ENCODE measurements at regions not wholly inside any gene's neighbourhood (a gene's known extent, or its start where the extent isn't known, plus 50 kb on each side); places are given as distances from the start of the nearest gene placed in this dataset.

- Histone ChIP-seq H3K27me3 (ENCODE audit: control insufficient read depth, low read length) (no peaks in the 10 kb centered on the region), H3K4me1 (ENCODE audit: control insufficient read depth, low read length) (no peaks in the 10 kb centered on the region), H4K20me1 (ENCODE audit: control insufficient read depth, insufficient read depth, low read depth, low read length) (no peaks in the 10 kb centered on the region), H3K4me2 (ENCODE audit: low read length) (no peak overlapping the region), H3K9me3 (ENCODE audit: control insufficient read depth, insufficient read depth, low read length) (no peaks in the 10 kb centered on the region), H3K9me2 (replicated peaks; ENCODE audit: control insufficient read depth, low read length) (no peaks in the 10 kb centered on the region), H3K4me3 (ENCODE audit: low read length) (no peak overlapping the region), H3K79me2 (ENCODE audit: control insufficient read depth, low read length) (no peaks in the 10 kb centered on the region), H3K36me3 (ENCODE audit: control insufficient read depth, low read length) (no peaks in the 10 kb centered on the region), H3F3A (ENCODE audit: control insufficient read depth, insufficient read depth) (no peaks in the 10 kb centered on the region), H3K27ac (ENCODE audit: low read depth, low read length) (no peak overlapping the region)
- no peak for TF ChIP-seq CTCF (IDR thresholded peaks at IDR 0.05; ENCODE audit: low read depth, low read length, poor library complexity, severe bottlenecking)
- no peak for TF ChIP-seq EZH2phosphoT487 (IDR thresholded peaks at IDR 0.05; ENCODE audit: borderline replicate concordance, low read length)
Observed at GRCh38 chr16:64507240-64508024, 614.4 kb downstream of the CDH11 start.

DNA sequence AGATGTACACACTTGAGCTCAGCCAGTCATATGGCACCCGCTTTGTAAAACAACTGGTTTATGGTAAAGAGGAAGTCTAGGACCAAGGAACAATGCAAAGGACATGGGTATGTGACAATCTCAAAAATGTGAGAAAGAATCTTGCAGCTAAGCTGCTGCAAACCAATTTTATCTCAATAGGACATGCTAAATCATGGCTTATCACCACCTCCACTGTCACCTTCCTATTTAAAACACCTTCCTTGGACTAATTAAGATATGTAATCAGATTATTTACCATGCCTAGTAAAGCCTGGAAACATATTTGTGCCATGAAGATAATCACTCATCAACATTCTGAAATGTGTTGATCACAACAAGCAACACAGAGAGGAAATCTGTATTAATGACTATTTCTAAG lies 622.7 kb downstream of the CDH11 start:
- Histone ChIP-seq H3K27me3 (ENCODE audit: control insufficient read depth, low read length) (no peaks in the 10 kb centered on the region), H4K20me1 (ENCODE audit: control insufficient read depth, insufficient read depth, low read depth, low read length) (no peaks in the 10 kb centered on the region), H3K4me3 (ENCODE audit: low read length) (no peak overlapping the region), H3K9me3 (ENCODE audit: control insufficient read depth, insufficient read depth, low read length) (no peaks in the 10 kb centered on the region), H3K9me2 (replicated peaks; ENCODE audit: control insufficient read depth, low read length) (no peaks in the 10 kb centered on the region), H3K4me1 (ENCODE audit: control insufficient read depth, low read length) (no peaks in the 10 kb centered on the region), H3K4me2 (ENCODE audit: low read length) (no peak overlapping the region), H3F3A (ENCODE audit: control insufficient read depth, insufficient read depth) (no peaks in the 10 kb centered on the region), H3K79me2 (ENCODE audit: control insufficient read depth, low read length) (no peaks in the 10 kb centered on the region), H3K36me3 (ENCODE audit: control insufficient read depth, low read length) (no peaks in the 10 kb centered on the region), H3K27ac (ENCODE audit: low read depth, low read length) (no peak overlapping the region)
- TF ChIP-seq CTCF (IDR thresholded peaks at IDR 0.05; ENCODE audit: low read depth, low read length, poor library complexity, severe bottlenecking): no peak
- no peak for TF ChIP-seq EZH2phosphoT487 (IDR thresholded peaks at IDR 0.05; ENCODE audit: borderline replicate concordance, low read length)

DNA sequence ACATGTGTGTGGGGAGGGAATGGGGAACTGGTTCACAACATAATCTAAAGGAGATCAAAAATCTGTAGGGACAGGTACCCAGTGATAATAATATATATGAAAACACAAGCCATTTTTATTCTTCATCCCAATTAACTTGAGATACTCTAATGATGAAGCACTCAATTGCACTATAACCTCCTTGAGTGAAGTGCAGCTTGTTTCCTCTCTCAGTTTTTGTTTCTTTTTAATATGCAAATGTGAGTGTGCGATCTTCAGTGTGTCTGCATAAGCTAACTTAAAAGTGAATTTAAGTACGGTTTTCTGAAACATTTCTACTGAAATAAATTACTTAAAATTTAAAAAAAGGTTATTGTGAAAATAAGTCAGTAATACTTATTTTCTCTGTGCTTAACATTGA lies 623.5 kb downstream of the CDH11 start:
- H3K4me3 ChIP-seq (ENCODE audit: low read length): no peak overlapping the region
- H3K27ac ChIP-seq (ENCODE audit: low read depth, low read length): no peak overlapping the region
- no peaks in the 10 kb centered on the region for H3K36me3 ChIP-seq (ENCODE audit: control insufficient read depth, low read length)
- H3K9me3 ChIP-seq (ENCODE audit: control insufficient read depth, insufficient read depth, low read length): no peaks in the 10 kb centered on the region
- H3K79me2 ChIP-seq (ENCODE audit: control insufficient read depth, low read length): no peaks in the 10 kb centered on the region
- no peak overlapping the region for H3K4me2 ChIP-seq (ENCODE audit: low read length)
- H3F3A ChIP-seq (ENCODE audit: control insufficient read depth, insufficient read depth): no peaks in the 10 kb centered on the region
- TF ChIP-seq CTCF (IDR thresholded peaks at IDR 0.05; ENCODE audit: low read depth, low read length, poor library complexity, severe bottlenecking) (no peak), EZH2phosphoT487 (IDR thresholded peaks at IDR 0.05; ENCODE audit: borderline replicate concordance, low read length) (no peak)
- H4K20me1 ChIP-seq (ENCODE audit: control insufficient read depth, insufficient read depth, low read depth, low read length): no peaks in the 10 kb centered on the region
- H3K9me2 ChIP-seq (replicated peaks; ENCODE audit: control insufficient read depth, low read length): no peaks in the 10 kb centered on the region
- no peaks in the 10 kb centered on the region for H3K27me3 ChIP-seq (ENCODE audit: control insufficient read depth, low read length)
- no peaks in the 10 kb centered on the region for H3K4me1 ChIP-seq (ENCODE audit: control insufficient read depth, low read length)

Measured in DOHH2 (cell line).